Lower leg skin (tissue), 3 donors: ENCODE measurements at regions not wholly inside any gene's neighbourhood (a gene's known extent, or its start where the extent isn't known, plus 50 kb on each side); places are given as distances from the start of the nearest gene placed in this dataset.

ENCODE experiments used
- POLR2A ChIP-seq, 2 donors: fragments of 450-650 bp; IDR thresholded peaks; one replicate each; pipeline ENCODE4 v1.6.1; 2016 to 2017; ENCODE audit warnings: antibody characterized with exemption in 2 of 2, mild to moderate bottlenecking in 1 of 2, moderate library complexity in 1 of 2
- TF ChIP-seq, protein P1 (sequence below), 3 donors: fragments of 450-650 bp; IDR thresholded peaks; one replicate each; pipeline ENCODE4 v1.5.1; 2016; ENCODE audit warnings: antibody characterized with exemption in 3 of 3, mild to moderate bottlenecking in 3 of 3, moderate library complexity in 2 of 3

- TF ChIP-seq, protein P1, sequence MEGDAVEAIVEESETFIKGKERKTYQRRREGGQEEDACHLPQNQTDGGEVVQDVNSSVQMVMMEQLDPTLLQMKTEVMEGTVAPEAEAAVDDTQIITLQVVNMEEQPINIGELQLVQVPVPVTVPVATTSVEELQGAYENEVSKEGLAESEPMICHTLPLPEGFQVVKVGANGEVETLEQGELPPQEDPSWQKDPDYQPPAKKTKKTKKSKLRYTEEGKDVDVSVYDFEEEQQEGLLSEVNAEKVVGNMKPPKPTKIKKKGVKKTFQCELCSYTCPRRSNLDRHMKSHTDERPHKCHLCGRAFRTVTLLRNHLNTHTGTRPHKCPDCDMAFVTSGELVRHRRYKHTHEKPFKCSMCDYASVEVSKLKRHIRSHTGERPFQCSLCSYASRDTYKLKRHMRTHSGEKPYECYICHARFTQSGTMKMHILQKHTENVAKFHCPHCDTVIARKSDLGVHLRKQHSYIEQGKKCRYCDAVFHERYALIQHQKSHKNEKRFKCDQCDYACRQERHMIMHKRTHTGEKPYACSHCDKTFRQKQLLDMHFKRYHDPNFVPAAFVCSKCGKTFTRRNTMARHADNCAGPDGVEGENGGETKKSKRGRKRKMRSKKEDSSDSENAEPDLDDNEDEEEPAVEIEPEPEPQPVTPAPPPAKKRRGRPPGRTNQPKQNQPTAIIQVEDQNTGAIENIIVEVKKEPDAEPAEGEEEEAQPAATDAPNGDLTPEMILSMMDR (IDR thresholded peaks at IDR 0.05): no peak
- no peak for TF ChIP-seq POLR2A (IDR thresholded peaks at IDR 0.05)
These were observed 143.3 kb upstream of the SMARCA2 start for GRCh38 chr9:1871626-1872419.
